Esophagus squamous epithelium (tissue), 4 donors: ENCODE measurements at regions not wholly inside any gene's neighbourhood (a gene's known extent, or its start where the extent isn't known, plus 50 kb on each side); places are given as distances from the start of the nearest gene placed in this dataset.

ENCODE experiments used
- CTCF ChIP-seq, 6 experiments: fragments of 450-650 bp in 4 of 6; fragments of 200-600 bp in 2 of 6; sonication (generic) in 2 of 6; IDR thresholded peaks; one replicate each; pipeline ENCODE4 v1.5.1; 2016 to 2019; ENCODE audit warnings: antibody characterized with exemption in 6 of 6, mild to moderate bottlenecking in 4 of 6, moderate library complexity in 4 of 6
- POLR2A ChIP-seq, 4 donors: fragments of 450-650 bp; IDR thresholded peaks; one replicate each; pipeline ENCODE4 v1.6.1; 2017; ENCODE audit warnings: antibody characterized with exemption in 4 of 4, mild to moderate bottlenecking in 4 of 4, moderate library complexity in 3 of 4

- TF ChIP-seq CTCF (IDR thresholded peaks at IDR 0.05): no peak
- no peak for TF ChIP-seq POLR2A (IDR thresholded peaks at IDR 0.05)
Observed at GRCh38 chr4:180637616-180638015, 1605.6 kb upstream of the TENM3 start.
